ENCODE measurements at regions not wholly inside any gene's neighbourhood (a gene's known extent, or its start where the extent isn't known, plus 50 kb on each side); places are given as distances from the start of the nearest gene placed in this dataset.

GRCh38 chr10:28370107-28370835, 67.4 kb upstream of the MPP7 start:
- Histone ChIP-seq H3K79me1 (ENCODE audit: low read depth, low read length) (no peaks in the 10 kb centered on the region), H3K27me3 (replicated peaks in 1 of 4; ENCODE audit: control insufficient read depth in 3 of 4, extremely low read depth in 1 of 4, insufficient read depth in 3 of 4, low read length in 3 of 4) (no peaks in the 10 kb centered on the region), H3K4ac (replicated peaks; ENCODE audit: insufficient read length, low read depth, low read length) (no peak overlapping the region), H2BK20ac (ENCODE audit: low read length) (no peak overlapping the region), H2BK5ac (ENCODE audit: low read depth, low read length) (no peak overlapping the region), H3K9me3 (ENCODE audit: insufficient read depth in 2 of 2, low read depth in 1 of 2, low read length in 1 of 2) (no peaks in the 10 kb centered on the region), H3K4me3 (ENCODE audit: extremely low read depth in 1 of 4, insufficient read depth in 2 of 4, low read depth in 3 of 4, low read length in 4 of 4) (no peak overlapping the region), H3K9ac (replicated peaks in 1 of 4; ENCODE audit: extremely low read depth in 1 of 4, low read depth in 3 of 4, low read length in 3 of 4) (no peak overlapping the region), H2AK5ac (ENCODE audit: low read depth, low read length) (no peak overlapping the region), H4K8ac (ENCODE audit: extremely low read depth, insufficient read depth, low read length) (no peak overlapping the region), H2AFZ (ENCODE audit: low read length) (no peak overlapping the region), H2BK15ac (ENCODE audit: low read length) (no peak overlapping the region), H4K91ac (replicated peaks; ENCODE audit: insufficient read length, low read length) (no peak overlapping the region), H3K14ac (ENCODE audit: insufficient read length) (no peak overlapping the region), H3K23ac (ENCODE audit: insufficient read length) (no peak overlapping the region), H2BK12ac (ENCODE audit: low read depth, low read length) (no peak overlapping the region), H3K23me2 (ENCODE audit: low read depth, low read length) (no peaks in the 10 kb centered on the region; the same call in 1 of the 2 replicates), H3K79me2 (ENCODE audit: control insufficient read depth in 1 of 2, insufficient read depth in 2 of 2, low read length in 2 of 2) (no peaks in the 10 kb centered on the region), H3K18ac (ENCODE audit: extremely low read depth, low read length) (no peak overlapping the region), H3K4me1 (replicated peaks in 1 of 4; ENCODE audit: control insufficient read depth in 3 of 4, insufficient read depth in 4 of 4, low read length in 3 of 4) (peaks cover 0 to 5% (median under 1%) of the 10 kb centered on the region in 4 experiments; a peak in 1 of 7 replicates), H3K36me3 (ENCODE audit: control insufficient read depth in 2 of 4, insufficient read depth in 4 of 4, low read length in 3 of 4) (no peaks in the 10 kb centered on the region), H3K4me2 (ENCODE audit: insufficient read depth in 1 of 2, low read depth in 2 of 2, low read length in 2 of 2) (no peak overlapping the region), H4K20me1 (replicated peaks in 1 of 2; ENCODE audit: control insufficient read depth in 1 of 2, insufficient read depth in 2 of 2, low read length in 2 of 2) (no peaks in the 10 kb centered on the region), H3K56ac (replicated peaks; ENCODE audit: insufficient read length, low read depth, low read length) (no peak overlapping the region), H4K5ac (ENCODE audit: insufficient read length, low read depth, low read length) (no peak overlapping the region), H3K27ac (ENCODE audit: low read depth, low read length) (no peak overlapping the region), H2BK120ac (replicated peaks; ENCODE audit: low read depth, low read length) (no peak overlapping the region)
- no peak for DNase-seq (ENCODE audit: low read depth in 1 of 2, low spot score in 2 of 2)
- CTCF ChIA-PET (ENCODE audit: partially characterized antibody), result interaction anchor here (0.7 to 4.3 kb wide), 3 partner anchors 11 to 714 kb away, joined by 3 to 29 read pairs (median 4); no protein-coding TSS in a partner anchor
- POLR2A ChIA-PET (ENCODE audit: partially characterized antibody), result interaction anchor here (0.6 kb wide), 1 partner anchor 201 kb away, joined by 3 read pairs; no protein-coding TSS in a partner anchor
- 90% methylated on average over 2 of the region's 2 CpGs; no CpG with 5 or more reads in 1 of the 2 experiments for WGBS, 2 experiments (ENCODE audit: extremely low coverage in 1 of 2, insufficient coverage in 1 of 2, insufficient read length in 1 of 2, insufficient replicate concordance in 2 of 2, low coverage in 1 of 2, low lambda C conversion rate in 2 of 2, missing lambda C conversion rate in 1 of 2)
- FAIRE-seq, result no peak
- no peak for TF ChIP-seq RBBP5 (IDR thresholded peaks at IDR 0.05; ENCODE audit: borderline replicate concordance, low read depth, low read length)
- TF ChIP-seq SIN3A (conservative IDR thresholded peaks at IDR 0.05 in 1 of 2, IDR thresholded peaks at IDR 0.05 in 1 of 2; ENCODE audit: low read depth in 1 of 2, low read length in 2 of 2), result no peak
- no peak for TF ChIP-seq FOSL1 (IDR thresholded peaks at IDR 0.05; ENCODE audit: insufficient read depth, low read depth, low read length)
- TF ChIP-seq BRCA1 (IDR thresholded peaks at IDR 0.05; ENCODE audit: low read depth, low read length), result no peak
- TF ChIP-seq SUZ12 (IDR thresholded peaks at IDR 0.05; ENCODE audit: low read length), result no peak
- no peak for TF ChIP-seq RXRA (IDR thresholded peaks at IDR 0.05; ENCODE audit: insufficient read depth, low read depth, low read length)
- TF ChIP-seq RNF2 (IDR thresholded peaks at IDR 0.05; ENCODE audit: borderline replicate concordance, low read depth, low read length, missing control alignments, poor library complexity, severe bottlenecking), result no peak
- TF ChIP-seq CTCF (IDR thresholded peaks at IDR 0.05; ENCODE audit: control extremely low read depth in 1 of 3, insufficient read depth in 1 of 3, low read depth in 1 of 3, low read length in 3 of 3), result no peak
- TF ChIP-seq SP1 (IDR thresholded peaks at IDR 0.05; ENCODE audit: low read depth, low read length), result no peak

Data from H1 (cell line).